CD14-positive monocyte (primary cell): ENCODE measurements at regions not wholly inside any gene's neighbourhood (a gene's known extent, or its start where the extent isn't known, plus 50 kb on each side); places are given as distances from the start of the nearest gene placed in this dataset.

Experiments used
- DNase-seq, 3 donors: peaks; one replicate each; pipeline ENCODE4 v3.0.0-alpha.2; 2011 to 2022
- H2AFZ ChIP-seq: 2 replicates; pipeline ENCODE4 v1.6.0; 2012; ENCODE audit warnings: mild to moderate bottlenecking, low read depth, low read length, inconsistent platforms; ENCODE audit not compliant: insufficient read depth, poor library complexity, severe bottlenecking
- H3K27ac ChIP-seq, 2 donors: 1 replicate in 1 of 2; 2 replicates in 1 of 2; pipeline ENCODE4 v1.5.1; 2012 to 2013; ENCODE audit warnings: low read length in 2 of 2, control low read depth in 1 of 2, inconsistent platforms in 1 of 2, low read depth in 1 of 2, mild to moderate bottlenecking in 1 of 2
- H3K27me3 ChIP-seq, 2 donors: one replicate each; pipeline versions ENCODE4 v1.6.0 to v1.6.1; 2011 to 2013; ENCODE audit warnings: low read length in 2 of 2; ENCODE audit not compliant: control insufficient read depth in 2 of 2, insufficient read depth in 2 of 2
- H3K36me3 ChIP-seq, 2 donors: replicated peaks in 1 of 2; 1 replicate in 1 of 2; 2 replicates in 1 of 2; pipeline versions ENCODE4 v1.5.1 to v1.6.1; 2012 to 2013; ENCODE audit warnings: low read length in 2 of 2, control low read depth in 1 of 2, inconsistent platforms in 1 of 2, mild to moderate bottlenecking in 1 of 2; ENCODE audit not compliant: insufficient read depth in 2 of 2, control insufficient read depth in 1 of 2
- H3K4me1 ChIP-seq, 2 donors: 1 replicate in 1 of 2; 2 replicates in 1 of 2; pipeline versions ENCODE4 v1.5.1 to v1.6.1; 2012 to 2013; ENCODE audit warnings: low read length in 2 of 2, control low read depth in 1 of 2, inconsistent platforms in 1 of 2, mild to moderate bottlenecking in 1 of 2, moderate library complexity in 1 of 2; ENCODE audit not compliant: insufficient read depth in 2 of 2, control insufficient read depth in 1 of 2
- H3K4me2 ChIP-seq: replicated peaks from 2 replicates; pipeline ENCODE3; 2012; ENCODE audit warnings: low read length, moderate library complexity, mild to moderate bottlenecking; ENCODE audit not compliant: poor library complexity, severe bottlenecking; ENCODE audit errors: extremely low read depth
- H3K4me3 ChIP-seq, 3 experiments: fragments of 200-600 bp in 1 of 3; sonication (generic) in 1 of 3; replicated peaks in 1 of 3; 1 replicate in 2 of 3; 2 replicates in 1 of 3; pipeline ENCODE4 v1.5.1; 2011 to 2013; ENCODE audit warnings: low read length in 3 of 3, mild to moderate bottlenecking in 3 of 3, control low read depth in 2 of 3, low read depth in 2 of 3, inconsistent platforms in 1 of 3, moderate library complexity in 1 of 3
- H3K79me2 ChIP-seq: 2 replicates; pipeline ENCODE4 v1.6.0; 2012; ENCODE audit warnings: mild to moderate bottlenecking, control low read depth, inconsistent platforms, low read length, moderate library complexity; ENCODE audit not compliant: insufficient read depth
- H3K9ac ChIP-seq: 2 replicates; pipeline ENCODE4 v1.6.0; 2017; ENCODE audit warnings: low read length, mild to moderate bottlenecking; ENCODE audit not compliant: insufficient read depth, poor library complexity, severe bottlenecking
- H3K9me3 ChIP-seq, 2 donors: replicated peaks in 1 of 2; 1 replicate in 1 of 2; 2 replicates in 1 of 2; pipeline versions ENCODE4 v1.5.1 to v1.6.1; 2012 to 2013; ENCODE audit warnings: low read length in 2 of 2, control low read depth in 1 of 2; ENCODE audit not compliant: control insufficient read depth in 1 of 2, insufficient read depth in 1 of 2
- H4K20me1 ChIP-seq: 2 replicates; pipeline ENCODE4 v1.6.0; 2012; ENCODE audit warnings: mild to moderate bottlenecking, low read length, control low read depth, moderate library complexity; ENCODE audit not compliant: insufficient read depth
- H3K27ac Mint-ChIP-seq, 7 donors: one replicate each; pipeline ENCODE4 v1.8.0; 2020; ENCODE audit warnings: mild to moderate bottlenecking in 7 of 7, mixed read lengths in 7 of 7, moderate library complexity in 6 of 7, inconsistent platforms in 2 of 7
- H3K27me3 Mint-ChIP-seq, 3 donors: one replicate each; pipeline ENCODE4 v1.8.0; 2021 to 2022; ENCODE audit warnings: low read depth in 3 of 3, mild to moderate bottlenecking in 3 of 3, mixed read lengths in 3 of 3, moderate library complexity in 3 of 3, inconsistent platforms in 1 of 3
- H3K36me3 Mint-ChIP-seq, 2 donors: one replicate each; pipeline ENCODE4 v1.8.0; 2020; ENCODE audit warnings: mixed read lengths in 2 of 2, inconsistent platforms in 1 of 2, mild to moderate bottlenecking in 1 of 2
- H3K4me1 Mint-ChIP-seq: one replicate; pipeline ENCODE4 v1.8.0; 2020; ENCODE audit warnings: mild to moderate bottlenecking, mixed read lengths
- H3K4me3 Mint-ChIP-seq, 2 donors: one replicate each; pipeline ENCODE4 v1.8.0; 2020; ENCODE audit warnings: mild to moderate bottlenecking in 2 of 2, mixed read lengths in 2 of 2, moderate library complexity in 1 of 2
- H3K9me3 Mint-ChIP-seq, 7 donors: one replicate each; pipeline ENCODE4 v1.8.0; 2020 to 2022; ENCODE audit warnings: mixed read lengths in 7 of 7, mild to moderate bottlenecking in 6 of 7, moderate library complexity in 6 of 7, inconsistent platforms in 2 of 7
- WGBS: methylation state at CpG from one replicate; pipeline ENCODE4 v1.1.5; 2013; ENCODE audit warnings: missing lambda C conversion rate; ENCODE audit not compliant: insufficient coverage; 5-methylcytosine and 5-hydroxymethylcytosine counted together
- intact Hi-C, 2 donors: fragments of 100-400 bp; cut with micrococcal nuclease; formaldehyde crosslinking; loops; one replicate each; pipeline versions ENCODE4 v1.15.0 to v1.15.1; 2023
- TF ChIP-seq, protein P1 (sequence below): fragments of 200-600 bp; IDR thresholded peaks from one replicate; pipeline ENCODE4 v1.8.0; 2022; ENCODE audit warnings: antibody characterized with exemption, mild to moderate bottlenecking

DNA sequence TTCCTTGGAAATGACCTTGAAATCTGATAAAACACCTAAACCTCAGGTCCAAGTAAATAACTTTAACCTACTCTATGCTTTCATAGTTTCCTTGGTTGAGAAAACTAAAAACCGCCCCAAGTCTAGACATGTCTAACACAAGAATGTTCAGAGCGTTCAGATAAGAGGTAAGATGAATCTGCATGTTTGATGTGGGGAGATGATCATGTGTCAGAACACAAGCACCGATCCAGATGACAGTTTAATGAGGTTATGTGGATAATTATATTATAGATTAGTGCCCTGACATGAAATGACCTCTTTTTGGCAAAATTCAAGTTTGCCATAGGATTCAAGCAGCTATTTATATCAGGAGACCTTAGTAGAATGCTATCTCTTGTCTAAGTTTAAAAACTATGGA is 729.8 kb upstream of the SOX11 start:
- no peak for DNase-seq
- no peaks in the 10 kb centered on the region for H4K20me1 ChIP-seq
- H3K4me3 Mint-ChIP-seq: no peak overlapping the region
- no peaks in the 10 kb centered on the region for H3K9me3 ChIP-seq
- H3K9me3 Mint-ChIP-seq: peaks cover 0 to 5% (median 0%) of the 10 kb centered on the region in 7 donors
- intact Hi-C loops: no loop called here
- H3K4me3 ChIP-seq: no peak overlapping the region
- H3K36me3 ChIP-seq: no peaks in the 10 kb centered on the region
- H3K79me2 ChIP-seq: no peaks in the 10 kb centered on the region
- H3K4me1 ChIP-seq: no peaks in the 10 kb centered on the region
- H3K36me3 Mint-ChIP-seq: no peaks in the 10 kb centered on the region
- H3K27me3 Mint-ChIP-seq: no peaks in the 10 kb centered on the region
- H3K27ac Mint-ChIP-seq: no peak overlapping the region
- no peak overlapping the region for H2AFZ ChIP-seq
- TF ChIP-seq, protein P1, sequence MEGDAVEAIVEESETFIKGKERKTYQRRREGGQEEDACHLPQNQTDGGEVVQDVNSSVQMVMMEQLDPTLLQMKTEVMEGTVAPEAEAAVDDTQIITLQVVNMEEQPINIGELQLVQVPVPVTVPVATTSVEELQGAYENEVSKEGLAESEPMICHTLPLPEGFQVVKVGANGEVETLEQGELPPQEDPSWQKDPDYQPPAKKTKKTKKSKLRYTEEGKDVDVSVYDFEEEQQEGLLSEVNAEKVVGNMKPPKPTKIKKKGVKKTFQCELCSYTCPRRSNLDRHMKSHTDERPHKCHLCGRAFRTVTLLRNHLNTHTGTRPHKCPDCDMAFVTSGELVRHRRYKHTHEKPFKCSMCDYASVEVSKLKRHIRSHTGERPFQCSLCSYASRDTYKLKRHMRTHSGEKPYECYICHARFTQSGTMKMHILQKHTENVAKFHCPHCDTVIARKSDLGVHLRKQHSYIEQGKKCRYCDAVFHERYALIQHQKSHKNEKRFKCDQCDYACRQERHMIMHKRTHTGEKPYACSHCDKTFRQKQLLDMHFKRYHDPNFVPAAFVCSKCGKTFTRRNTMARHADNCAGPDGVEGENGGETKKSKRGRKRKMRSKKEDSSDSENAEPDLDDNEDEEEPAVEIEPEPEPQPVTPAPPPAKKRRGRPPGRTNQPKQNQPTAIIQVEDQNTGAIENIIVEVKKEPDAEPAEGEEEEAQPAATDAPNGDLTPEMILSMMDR: no peak
- no peak overlapping the region for H3K27ac ChIP-seq
- no peak overlapping the region for H3K9ac ChIP-seq
- no peaks in the 10 kb centered on the region for H3K4me1 Mint-ChIP-seq
- 100% methylated on average over 2 of the region's 3 CpGs for WGBS
- H3K27me3 ChIP-seq: no peaks in the 10 kb centered on the region
- H3K4me2 ChIP-seq: no peak overlapping the region

DNA sequence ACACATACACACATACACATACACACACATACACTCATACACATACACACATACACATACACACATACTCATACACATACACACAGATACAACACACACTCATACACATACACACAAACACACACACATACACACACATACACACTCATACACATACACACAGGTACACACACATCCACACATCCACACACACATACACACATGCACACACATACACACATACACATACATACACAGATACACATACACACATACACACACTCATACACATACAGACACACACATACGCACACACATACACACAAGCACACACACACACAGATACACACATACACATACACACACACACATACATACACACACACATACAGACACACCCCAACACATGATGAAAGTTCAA is 729.1 kb upstream of the SOX11 start:
- Mint-ChIP-seq H3K4me3 (no peak overlapping the region), H3K9me3 (peaks cover 0 to 5% (median 0%) of the 10 kb centered on the region in 7 donors), H3K27me3 (peaks cover 0 to under 1% (median 0%) of the 10 kb centered on the region in 3 donors), H3K36me3 (no peaks in the 10 kb centered on the region), H3K27ac (no peak overlapping the region), H3K4me1 (no peaks in the 10 kb centered on the region)
- 63% methylated on average over 1 of the region's 1 CpG for whole genome bisulfite sequencing
- no peak overlapping the region for H3K27ac ChIP-seq
- no peaks in the 10 kb centered on the region for H4K20me1 ChIP-seq
- TF ChIP-seq, protein P1: no peak
- no peaks in the 10 kb centered on the region for H3K36me3 ChIP-seq
- no peak for DNase-seq
- no peak overlapping the region for H3K4me2 ChIP-seq
- H3K9me3 ChIP-seq: no peaks in the 10 kb centered on the region
- no peaks in the 10 kb centered on the region for H3K4me1 ChIP-seq
- intact Hi-C loops: no loop called here
- no peaks in the 10 kb centered on the region for H3K27me3 ChIP-seq
- H3K4me3 ChIP-seq: no peak overlapping the region
- no peaks in the 10 kb centered on the region for H3K79me2 ChIP-seq
- no peak overlapping the region for H2AFZ ChIP-seq
- H3K9ac ChIP-seq: no peak overlapping the region
